Gastroesophageal sphincter (tissue), 4 donors: ENCODE measurements at regions not wholly inside any gene's neighbourhood (a gene's known extent, or its start where the extent isn't known, plus 50 kb on each side); places are given as distances from the start of the nearest gene placed in this dataset.

Source experiments
- ATAC-seq: fragments of 150-250 bp; one replicate; pipeline ENCODE4 v1.9.1; 2016; ENCODE audit warnings: mild to moderate bottlenecking, moderate library complexity
- H3K27ac ChIP-seq, 4 donors: fragments of 200-600 bp; sonication (generic) in 3 of 4; 1 replicate in 3 of 4; 2 replicates in 1 of 4; pipeline ENCODE4 v1.5.1; 2016 to 2019
- H3K27me3 ChIP-seq: fragments of 200-600 bp; sonication (generic); one replicate; pipeline ENCODE4 v1.5.1; 2019
- H3K36me3 ChIP-seq, 2 donors: fragments of 200-600 bp; sonication (generic); one replicate each; pipeline ENCODE4 v1.5.1; 2019; ENCODE audit warnings: control low read depth in 1 of 2
- H3K4me1 ChIP-seq, 3 donors: fragments of 200-600 bp; sonication (generic); 1 replicate in 2 of 3; 2 replicates in 1 of 3; pipeline ENCODE4 v1.5.1; 2016 to 2019; ENCODE audit warnings: control low read depth in 2 of 3
- H3K4me3 ChIP-seq, 2 donors: fragments of 200-600 bp; sonication (generic); one replicate each; pipeline ENCODE4 v1.5.1; 2019; ENCODE audit warnings: mild to moderate bottlenecking in 1 of 2, moderate library complexity in 1 of 2
- H3K9me3 ChIP-seq, 3 donors: fragments of 200-600 bp; sonication (generic); one replicate each; pipeline ENCODE4 v1.5.1; 2017 to 2019; ENCODE audit warnings: control low read depth in 2 of 3
- CTCF ChIP-seq, 4 experiments: fragments of 200-600 bp in 2 of 4; fragments of 450-650 bp in 2 of 4; sonication (generic) in 1 of 4; IDR thresholded peaks; one replicate each; pipeline ENCODE4 v1.5.1; 2017 to 2019; ENCODE audit warnings: antibody characterized with exemption in 4 of 4, mild to moderate bottlenecking in 2 of 4, moderate library complexity in 2 of 4
- EP300 ChIP-seq: sonication (generic); formaldehyde crosslinking; IDR thresholded peaks from one replicate; pipeline ENCODE4 v1.6.1; 2017; ENCODE audit warnings: antibody characterized with exemption, mild to moderate bottlenecking
- POLR2A ChIP-seq, 2 donors: fragments of 450-650 bp; IDR thresholded peaks; one replicate each; pipeline ENCODE4 v1.6.1; 2017; ENCODE audit warnings: antibody characterized with exemption in 2 of 2, mild to moderate bottlenecking in 2 of 2, moderate library complexity in 1 of 2
- POLR2AphosphoS5 ChIP-seq: sonication (generic); formaldehyde crosslinking; IDR thresholded peaks from one replicate; pipeline ENCODE4 v1.6.1; 2017; ENCODE audit warnings: antibody characterized with exemption
- WGBS, 2 donors: methylation state at CpG; one replicate each; pipeline ENCODE4 v1.1.5; 2018; ENCODE audit warnings: low coverage in 1 of 2; 5-methylcytosine and 5-hydroxymethylcytosine counted together

GRCh38 chr12:72766517-72766916 is 494.3 kb downstream of the TRHDE start:
- TF ChIP-seq POLR2AphosphoS5 (no peak), EP300 (no peak), POLR2A (IDR thresholded peaks at IDR 0.05) (no peak), CTCF (IDR thresholded peaks at IDR 0.05) (no peak)
- 21 to 30% methylated on average over 2 of the region's 2 CpGs for WGBS, 2 donors
- no peak for ATAC-seq

GRCh38 chr12:72774023-72774422 is 501.9 kb downstream of the TRHDE start:
- Histone ChIP-seq H3K27me3 (no peaks in the 10 kb centered on the region), H3K9me3 (no peaks in the 10 kb centered on the region), H3K4me1 (no peaks in the 10 kb centered on the region), H3K27ac (no peak overlapping the region), H3K36me3 (no peaks in the 10 kb centered on the region), H3K4me3 (no peak overlapping the region)
- ATAC-seq = no peak
- TF ChIP-seq EP300 (no peak), CTCF (IDR thresholded peaks at IDR 0.05) (no peak), POLR2AphosphoS5 (no peak), POLR2A (IDR thresholded peaks at IDR 0.05) (no peak)

More at GRCh38 chr12:72766517-72766916, 494.3 kb downstream of the TRHDE start:
- no peak overlapping the region for H3K27ac ChIP-seq
- H3K36me3 ChIP-seq = no peaks in the 10 kb centered on the region
- H3K4me1 ChIP-seq = no peaks in the 10 kb centered on the region
- no peaks in the 10 kb centered on the region for H3K27me3 ChIP-seq
- no peaks in the 10 kb centered on the region for H3K9me3 ChIP-seq
- H3K4me3 ChIP-seq = no peak overlapping the region

GRCh38 chr12:72777806-72778205 is 505.6 kb downstream of the TRHDE start:
- Histone ChIP-seq H3K9me3 (no peaks in the 10 kb centered on the region), H3K4me3 (no peak overlapping the region), H3K36me3 (no peaks in the 10 kb centered on the region), H3K27ac (no peak overlapping the region), H3K4me1 (no peaks in the 10 kb centered on the region), H3K27me3 (peaks cover 7% of the 10 kb centered on the region)
- TF ChIP-seq POLR2A (IDR thresholded peaks at IDR 0.05) = no peak
- no peak for TF ChIP-seq EP300
- no peak for TF ChIP-seq POLR2AphosphoS5
- no peak for TF ChIP-seq CTCF (IDR thresholded peaks at IDR 0.05)
- 92 to 100% methylated on average over 1 of the region's 1 CpG for WGBS, 2 donors
- ATAC-seq = no peak

GRCh38 chr12:72790273-72790672 is 518.1 kb downstream of the TRHDE start:
- H3K4me3 ChIP-seq = no peak overlapping the region
- no peaks in the 10 kb centered on the region for H3K9me3 ChIP-seq
- TF ChIP-seq CTCF (IDR thresholded peaks at IDR 0.05) = no peak
- no peak for TF ChIP-seq POLR2AphosphoS5
- no peak for TF ChIP-seq POLR2A (IDR thresholded peaks at IDR 0.05)
- no peak for TF ChIP-seq EP300
- ATAC-seq = no peak
- H3K27ac ChIP-seq = no peak overlapping the region
- no peaks in the 10 kb centered on the region for H3K27me3 ChIP-seq
- no peaks in the 10 kb centered on the region for H3K36me3 ChIP-seq
- 44 to 73% methylated on average over 1 of the region's 1 CpG for WGBS, 2 donors
- H3K4me1 ChIP-seq = no peaks in the 10 kb centered on the region

- Histone ChIP-seq H3K4me3 (no peak overlapping the region), H3K27me3 (no peaks in the 10 kb centered on the region)
- 73 to 95% methylated on average over 3 of the region's 3 CpGs for WGBS, 2 donors
Measured at GRCh38 chr12:72792889-72793288, 520.7 kb downstream of the TRHDE start.

More at GRCh38 chr12:72792889-72793288, 520.7 kb downstream of the TRHDE start:
- ATAC-seq = no peak
- Histone ChIP-seq H3K9me3 (peaks cover 0 to 5% (median 0%) of the 10 kb centered on the region in 3 donors), H3K36me3 (no peaks in the 10 kb centered on the region), H3K4me1 (no peaks in the 10 kb centered on the region), H3K27ac (no peak overlapping the region)
- no peak for TF ChIP-seq POLR2AphosphoS5
- TF ChIP-seq EP300 = no peak
- no peak for TF ChIP-seq CTCF (IDR thresholded peaks at IDR 0.05)
- TF ChIP-seq POLR2A (IDR thresholded peaks at IDR 0.05) = no peak
